GM12878 (cell line): ENCODE measurements at regions not wholly inside any gene's neighbourhood (a gene's known extent, or its start where the extent isn't known, plus 50 kb on each side); places are given as distances from the start of the nearest gene placed in this dataset.

Experiments
- CREB1 ChIP-seq: IDR thresholded peaks from 2 replicates; pipeline ENCODE4 v1.6.1; 2012; ENCODE audit warnings: low read depth, mild to moderate bottlenecking, inconsistent platforms
- EED ChIP-seq: sonication (generic); IDR thresholded peaks from 2 replicates; pipeline ENCODE4 v1.6.1; 2016; ENCODE audit warnings: antibody characterized with exemption, low read depth
- MYC ChIP-seq: IDR thresholded peaks from 2 replicates; pipeline ENCODE4 v1.6.1; 2011; ENCODE audit warnings: mild to moderate bottlenecking, low read length, moderate library complexity, inconsistent platforms; ENCODE audit not compliant: insufficient read depth, insufficient replicate concordance, insufficient read length, severe bottlenecking

- TF ChIP-seq MYC, result no peak
- TF ChIP-seq CREB1, result no peak
- TF ChIP-seq EED, result no peak
Measured at GRCh38 chr7:159213253-159213652, 68.6 kb upstream of the VIPR2 start.
